GM19468 (cell line): ENCODE measurements at regions not wholly inside any gene's neighbourhood (a gene's known extent, or its start where the extent isn't known, plus 50 kb on each side); places are given as distances from the start of the nearest gene placed in this dataset.

Source experiments
- ATAC-seq: cut with Tn5 transposase; IDR thresholded peaks from one replicate; pipeline ENCODE4 v1.9.1; 2021; ENCODE audit warnings: mild to moderate bottlenecking, moderate library complexity, moderate number of reproducible peaks; ENCODE audit not compliant: unreplicated experiment; ENCODE audit errors: extremely low read depth

GRCh38 chr2:176818076-176818475 is 394.5 kb upstream of the HNRNPA3 start:
- no peak for ATAC-seq

- no peak for ATAC-seq
Measured at GRCh38 chr2:176818617-176819016, 394.0 kb upstream of the HNRNPA3 start.

- no peak for ATAC-seq
Measured at GRCh38 chr2:176819306-176819705, 393.3 kb upstream of the HNRNPA3 start.

GRCh38 chr2:176820371-176820932 is 392.1 kb upstream of the HNRNPA3 start:
- no peak for ATAC-seq

GRCh38 chr2:176821350-176821749 is 391.2 kb upstream of the HNRNPA3 start:
- no peak for ATAC-seq

GRCh38 chr2:176822060-176822459 is 390.5 kb upstream of the HNRNPA3 start:
- ATAC-seq: no peak

- ATAC-seq: no peak
Measured at GRCh38 chr2:176826356-176826755, 386.2 kb upstream of the HNRNPA3 start.

- ATAC-seq: no peak
Measured at GRCh38 chr2:176826984-176827668, 385.5 kb upstream of the HNRNPA3 start.

GRCh38 chr2:176830362-176830761 is 382.2 kb upstream of the HNRNPA3 start:
- ATAC-seq: no peak

- no peak for ATAC-seq
Measured at GRCh38 chr2:176832086-176832485, 380.5 kb upstream of the HNRNPA3 start.

- ATAC-seq: no peak
Measured at GRCh38 chr2:176833671-176834070, 378.9 kb upstream of the HNRNPA3 start.

- no peak for ATAC-seq
Measured at GRCh38 chr2:176834226-176834625, 378.4 kb upstream of the HNRNPA3 start.

GRCh38 chr2:176843208-176843607 is 369.4 kb upstream of the HNRNPA3 start:
- no peak for ATAC-seq

GRCh38 chr2:176844461-176844860 is 368.1 kb upstream of the HNRNPA3 start:
- no peak for ATAC-seq

GRCh38 chr2:176845718-176846117 is 366.9 kb upstream of the HNRNPA3 start:
- no peak for ATAC-seq

- no peak for ATAC-seq
Measured at GRCh38 chr2:176847575-176847974, 365.0 kb upstream of the HNRNPA3 start.

GRCh38 chr2:176848844-176849243 is 363.8 kb upstream of the HNRNPA3 start:
- ATAC-seq: no peak

GRCh38 chr2:176851200-176851888 is 361.2 kb upstream of the HNRNPA3 start:
- no peak for ATAC-seq

- ATAC-seq: no peak
Measured at GRCh38 chr2:176851889-176852483, 360.6 kb upstream of the HNRNPA3 start.

- ATAC-seq: no peak
Measured at GRCh38 chr2:176852667-176853066, 359.9 kb upstream of the HNRNPA3 start.

GRCh38 chr2:176854062-176854461 is 358.5 kb upstream of the HNRNPA3 start:
- ATAC-seq: no peak
